Activated T-helper 1 cell treated with anti-CD3 and anti-CD28 coated beads, Interleukin-12 subunit alpha, Interleukin-12 subunit beta, Interleukin-2, Interleukin-4 antibody, amounts not matched to agents 30 ng/mL and 10 ng/mL and 1 ng/mL, durations not matched to agents 14 hours and 24 hours and 36 hours (primary cell): ENCODE measurements at regions not wholly inside any gene's neighbourhood (a gene's known extent, or its start where the extent isn't known, plus 50 kb on each side); places are given as distances from the start of the nearest gene placed in this dataset.
"Not testable (repeated sequence)": the region's sequence is repeated elsewhere in the genome, so short reads cannot be mapped to it uniquely, and the experiment has no call there.

Source experiments
- DNase-seq: peaks from one replicate; pipeline ENCODE4 v3.0.0; 2021; ENCODE audit warnings: low spot score
- H3K27ac Mint-ChIP-seq: one replicate; pipeline ENCODE4 v1.8.0; 2021; ENCODE audit warnings: mild to moderate bottlenecking, mixed read lengths
- H3K27me3 Mint-ChIP-seq: one replicate; pipeline ENCODE4 v1.8.0; 2022; ENCODE audit warnings: mild to moderate bottlenecking, moderate library complexity, mixed read lengths; ENCODE audit not compliant: insufficient read depth
- H3K36me3 Mint-ChIP-seq: one replicate; pipeline ENCODE4 v1.8.0; 2021; ENCODE audit warnings: low read depth, mixed read lengths
- H3K4me1 Mint-ChIP-seq: one replicate; pipeline ENCODE4 v1.8.0; 2021; ENCODE audit warnings: low read depth, mixed read lengths
- H3K4me3 Mint-ChIP-seq: one replicate; pipeline ENCODE4 v1.8.0; 2021; ENCODE audit warnings: mild to moderate bottlenecking, moderate library complexity, mixed read lengths
- H3K9me3 Mint-ChIP-seq: one replicate; pipeline ENCODE4 v1.8.0; 2021; ENCODE audit warnings: mixed read lengths
- intact Hi-C: fragments of 100-400 bp; cut with micrococcal nuclease; formaldehyde crosslinking; loops from one replicate; pipeline ENCODE4 v1.15.1; 2024

- Mint-ChIP-seq H3K27me3 (no peaks in the 10 kb centered on the region), H3K4me1 (no peaks in the 10 kb centered on the region), H3K4me3 (no peak overlapping the region), H3K27ac (no peak overlapping the region), H3K36me3 (no peaks in the 10 kb centered on the region), H3K9me3 (peaks cover 24% of the 10 kb centered on the region)
- no peak for DNase-seq
- intact Hi-C loops: no loop called here
Observed at GRCh38 chr4:31241504-31242106, 521.4 kb downstream of the PCDH7 start.

DNA sequence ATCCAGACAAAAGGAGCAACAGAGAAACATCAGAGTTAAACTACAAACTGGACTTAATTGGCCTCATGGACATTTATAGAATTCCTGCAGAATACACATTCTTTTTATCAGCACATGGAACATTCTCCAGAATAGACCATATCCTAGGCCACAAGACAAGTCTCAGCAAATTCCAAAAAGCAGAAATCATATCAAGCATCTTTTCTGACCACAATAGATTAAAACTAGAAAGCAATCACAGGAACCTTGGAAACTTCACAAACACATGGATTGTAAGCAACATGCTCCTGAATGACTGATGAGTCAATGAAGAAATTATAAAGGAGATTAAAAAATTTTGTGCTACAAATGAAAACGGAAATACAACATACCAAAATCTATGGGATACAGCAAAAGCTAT lies 526.7 kb downstream of the PCDH7 start:
- H3K9me3 Mint-ChIP-seq: peaks cover 18% of the 10 kb centered on the region
- H3K36me3 Mint-ChIP-seq: no peaks in the 10 kb centered on the region
- no peak overlapping the region for H3K27ac Mint-ChIP-seq
- no peaks in the 10 kb centered on the region for H3K27me3 Mint-ChIP-seq
- intact Hi-C loops: no loop called here
- H3K4me3 Mint-ChIP-seq: no peak overlapping the region
- no peak for DNase-seq
- H3K4me1 Mint-ChIP-seq: no peaks in the 10 kb centered on the region

DNA sequence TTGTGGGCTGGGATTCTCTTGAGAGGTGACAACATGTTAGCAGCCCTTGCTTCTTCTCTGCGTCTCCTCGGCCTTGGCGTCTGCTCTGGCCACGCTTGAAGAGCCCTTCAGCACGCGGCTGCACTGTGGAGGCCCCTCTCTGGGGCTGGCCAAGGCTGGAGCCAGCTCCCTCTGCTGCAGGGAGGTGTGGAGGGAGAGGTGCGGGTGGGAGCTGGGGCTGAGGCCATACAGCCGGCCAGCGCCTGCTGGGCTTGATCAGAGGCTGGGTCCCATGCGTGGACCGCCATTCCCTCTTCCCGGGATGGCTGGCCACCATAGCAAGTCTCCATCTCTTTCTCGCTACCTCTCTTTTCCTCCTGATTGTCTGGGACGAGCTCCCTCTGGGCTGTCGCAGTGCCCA lies 539.0 kb downstream of the PCDH7 start:
- Mint-ChIP-seq H3K27me3 (no peaks in the 10 kb centered on the region), H3K9me3 (peaks cover 28% of the 10 kb centered on the region), H3K4me1 (no peaks in the 10 kb centered on the region), H3K36me3 (no peaks in the 10 kb centered on the region), H3K27ac (no peak overlapping the region), H3K4me3 (no peak overlapping the region)
- intact Hi-C loops: no loop called here
- DNase-seq: no peak

GRCh38 chr4:31261632-31262031 lies 541.5 kb downstream of the PCDH7 start:
- H3K27ac Mint-ChIP-seq: no peak overlapping the region
- H3K36me3 Mint-ChIP-seq: no peaks in the 10 kb centered on the region
- H3K4me3 Mint-ChIP-seq: no peak overlapping the region

GRCh38 chr4:31266094-31266493 lies 545.9 kb downstream of the PCDH7 start:
- intact Hi-C loops, DNase-seq, H3K36me3 Mint-ChIP-seq, H3K27me3 Mint-ChIP-seq, H3K27ac Mint-ChIP-seq, H3K4me3 Mint-ChIP-seq, H3K4me1 Mint-ChIP-seq: not testable (repeated sequence)
- H3K9me3 Mint-ChIP-seq: peaks cover 10% of the 10 kb centered on the region

More at GRCh38 chr4:31261632-31262031, 541.5 kb downstream of the PCDH7 start:
- Mint-ChIP-seq H3K27me3 (no peaks in the 10 kb centered on the region), H3K4me1 (no peaks in the 10 kb centered on the region), H3K9me3 (peaks cover 21% of the 10 kb centered on the region)
- no peak for DNase-seq
- intact Hi-C loops: no loop called here

- Mint-ChIP-seq H3K9me3 (peaks cover 13% of the 10 kb centered on the region), H3K36me3 (no peaks in the 10 kb centered on the region), H3K27me3 (no peaks in the 10 kb centered on the region), H3K4me3 (no peak overlapping the region), H3K4me1 (no peaks in the 10 kb centered on the region), H3K27ac (no peak overlapping the region)
- DNase-seq: no peak
- intact Hi-C loops: no loop called here
Observed at GRCh38 chr4:31272331-31273061, 552.3 kb downstream of the PCDH7 start.

- DNase-seq: no peak
- Mint-ChIP-seq H3K27me3 (no peaks in the 10 kb centered on the region), H3K36me3 (no peaks in the 10 kb centered on the region), H3K4me3 (no peak overlapping the region), H3K4me1 (no peaks in the 10 kb centered on the region), H3K9me3 (peaks cover 8% of the 10 kb centered on the region), H3K27ac (no peak overlapping the region)
- intact Hi-C loops: no loop called here
Observed at GRCh38 chr4:31275906-31276305, 555.7 kb downstream of the PCDH7 start.

DNA sequence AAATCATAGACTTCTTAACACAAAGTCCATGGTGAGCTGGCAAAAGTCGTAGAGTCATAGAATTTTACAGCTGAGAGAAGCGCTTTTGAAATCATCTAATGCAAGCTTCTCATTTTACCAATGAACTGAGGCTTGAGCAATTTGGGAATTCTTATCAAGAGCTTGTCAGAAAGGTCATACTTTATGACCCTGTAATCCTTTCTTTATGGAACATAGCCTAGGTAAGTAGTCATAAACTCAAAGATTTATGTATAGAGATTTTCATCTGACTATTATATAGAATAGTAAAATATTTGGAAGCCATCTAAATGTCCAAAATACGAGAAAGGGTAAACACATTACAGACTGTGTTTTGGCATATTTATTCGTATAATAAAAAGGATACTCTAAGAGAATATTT lies 563.5 kb downstream of the PCDH7 start:
- intact Hi-C loops: no loop called here
- Mint-ChIP-seq H3K27me3 (no peaks in the 10 kb centered on the region), H3K4me1 (no peaks in the 10 kb centered on the region), H3K36me3 (no peaks in the 10 kb centered on the region), H3K4me3 (no peak overlapping the region), H3K27ac (no peak overlapping the region), H3K9me3 (peaks cover 5% of the 10 kb centered on the region)
- no peak for DNase-seq

- Mint-ChIP-seq H3K27ac (no peak overlapping the region), H3K36me3 (no peaks in the 10 kb centered on the region), H3K4me1 (no peaks in the 10 kb centered on the region), H3K27me3 (no peaks in the 10 kb centered on the region), H3K4me3 (no peak overlapping the region), H3K9me3 (peaks cover 28% of the 10 kb centered on the region)
- intact Hi-C loops: no loop called here
- DNase-seq: no peak
Observed at GRCh38 chr4:31290836-31291235, 570.7 kb downstream of the PCDH7 start.

DNA sequence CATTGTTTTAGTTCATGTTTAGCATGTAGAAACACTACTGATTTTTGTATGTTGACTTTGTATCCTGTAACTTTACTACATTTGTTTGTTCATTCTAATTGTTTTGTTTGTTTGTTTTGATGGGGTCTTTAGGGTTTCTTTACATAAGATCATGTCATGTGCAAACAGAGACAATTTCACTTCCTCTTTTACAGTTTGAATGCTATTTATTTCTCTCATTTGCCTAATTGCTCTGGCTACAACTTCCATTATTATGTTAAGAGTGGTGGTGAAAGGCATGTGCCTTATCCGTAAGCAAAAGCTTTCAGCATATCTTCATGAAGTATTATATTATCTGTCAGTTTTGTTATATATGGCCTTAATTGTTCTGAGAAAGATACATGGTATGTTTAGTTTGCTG lies 571.1 kb downstream of the PCDH7 start:
- H3K4me1 Mint-ChIP-seq: no peaks in the 10 kb centered on the region
- intact Hi-C loops: no loop called here

DNA sequence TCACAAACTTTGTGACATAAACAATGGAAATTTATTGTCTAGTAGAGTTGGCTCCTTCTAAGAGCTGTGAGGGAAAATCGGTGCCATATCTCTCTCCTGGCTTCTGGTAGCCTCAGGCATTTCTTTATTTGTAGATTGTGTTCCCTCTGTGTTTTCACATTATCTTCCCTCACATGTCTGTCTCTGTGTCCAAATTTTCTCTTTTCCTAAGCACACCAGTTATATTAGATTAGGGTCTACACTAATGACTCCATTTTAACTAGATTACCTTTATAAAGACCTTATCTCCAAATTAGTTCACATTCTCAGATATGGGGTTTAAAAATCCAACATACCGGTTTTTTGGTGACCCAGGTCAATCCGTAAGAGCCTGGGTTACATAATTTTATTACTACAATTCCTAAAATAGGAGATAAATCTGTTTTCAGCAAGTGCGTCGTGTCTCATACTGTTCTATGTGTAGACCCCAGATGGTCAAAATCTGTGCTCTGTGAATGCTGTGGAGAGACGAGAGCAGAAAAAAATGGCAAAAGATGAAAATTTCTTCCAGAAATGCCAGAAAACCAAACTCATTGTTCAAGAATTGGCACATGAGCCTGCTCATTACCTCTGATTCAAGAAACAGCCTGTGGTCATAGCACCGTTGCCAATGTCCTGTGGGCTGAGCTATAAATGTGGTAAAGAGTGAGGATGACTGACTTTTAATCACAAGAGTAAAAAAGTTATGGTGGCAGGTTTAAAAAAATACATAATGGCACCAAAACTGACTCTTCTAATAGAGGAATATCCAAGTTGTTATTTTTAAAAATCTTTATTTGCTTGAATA lies 574.7 kb downstream of the PCDH7 start:
- Mint-ChIP-seq H3K4me3 (no peak overlapping the region), H3K27me3 (no peaks in the 10 kb centered on the region), H3K4me1 (no peaks in the 10 kb centered on the region), H3K9me3 (peaks cover 23% of the 10 kb centered on the region), H3K27ac (no peak overlapping the region), H3K36me3 (no peaks in the 10 kb centered on the region)
- intact Hi-C loops: no loop called here
- DNase-seq: no peak

More for the DNA sequence above, 571.1 kb downstream of the PCDH7 start:
- no peaks in the 10 kb centered on the region for H3K27me3 Mint-ChIP-seq
- no peak overlapping the region for H3K27ac Mint-ChIP-seq
- H3K4me3 Mint-ChIP-seq: no peak overlapping the region
- no peak for DNase-seq
- H3K36me3 Mint-ChIP-seq: no peaks in the 10 kb centered on the region
- peaks cover 24% of the 10 kb centered on the region for H3K9me3 Mint-ChIP-seq

DNA sequence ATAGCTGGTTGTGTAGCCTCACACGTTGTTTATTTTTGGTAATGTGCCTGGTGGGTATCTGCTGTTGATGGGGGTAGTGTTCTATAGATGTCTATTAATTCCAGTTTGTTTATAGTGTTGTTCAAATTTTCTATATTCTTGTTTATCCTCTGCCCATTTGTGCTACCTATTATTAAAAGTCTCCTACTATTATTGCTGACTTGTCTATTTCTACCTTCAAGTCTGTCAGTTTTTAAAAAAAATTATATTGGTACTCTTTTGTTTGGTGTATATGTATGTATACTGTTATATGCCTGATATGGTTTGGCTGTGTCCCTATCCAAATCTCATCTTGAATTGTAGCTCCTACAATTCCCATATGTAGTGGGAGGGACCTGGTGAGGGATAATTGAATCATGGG lies 578.6 kb downstream of the PCDH7 start:
- no peak overlapping the region for H3K4me3 Mint-ChIP-seq
- H3K36me3 Mint-ChIP-seq: no peaks in the 10 kb centered on the region
- intact Hi-C loops: no loop called here
- H3K4me1 Mint-ChIP-seq: no peaks in the 10 kb centered on the region
- no peak overlapping the region for H3K27ac Mint-ChIP-seq
- no peaks in the 10 kb centered on the region for H3K27me3 Mint-ChIP-seq
- H3K9me3 Mint-ChIP-seq: peaks cover 6% of the 10 kb centered on the region
- no peak for DNase-seq

DNA sequence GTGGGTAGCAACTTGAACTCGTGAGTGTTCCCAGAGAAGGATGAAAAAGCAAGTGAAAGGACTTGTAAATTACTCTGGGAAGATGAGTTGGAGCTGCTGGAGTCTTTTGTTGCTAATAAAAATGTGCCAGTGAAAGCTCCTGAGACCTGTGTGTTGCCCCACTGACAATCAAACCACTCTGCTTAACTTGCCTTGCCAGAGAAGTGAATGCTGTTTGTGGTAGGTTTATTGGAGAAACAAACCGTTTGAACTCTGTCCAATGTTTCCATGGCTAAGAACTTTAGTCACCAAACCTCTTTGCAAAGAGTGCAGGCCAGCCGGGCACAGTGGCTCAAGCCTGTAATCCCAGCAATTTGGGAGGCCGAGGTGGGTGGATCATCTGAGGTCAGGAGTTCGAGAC lies 586.9 kb downstream of the PCDH7 start:
- Mint-ChIP-seq H3K4me3 (no peak overlapping the region), H3K4me1 (no peaks in the 10 kb centered on the region), H3K27ac (no peak overlapping the region), H3K36me3 (no peaks in the 10 kb centered on the region), H3K27me3 (no peaks in the 10 kb centered on the region), H3K9me3 (peaks cover 11% of the 10 kb centered on the region)
- DNase-seq: no peak
- intact Hi-C loops: no loop called here
